ENCODE measurements at regions not wholly inside any gene's neighbourhood (a gene's known extent, or its start where the extent isn't known, plus 50 kb on each side); places are given as distances from the start of the nearest gene placed in this dataset.

GRCh38 chr16:48008011-48008525, 147.7 kb downstream of the ABCC12 start:
- TF ChIP-seq CTCF (IDR thresholded peaks at IDR 0.05; ENCODE audit: low read depth, low read length): no peak
- H3K4me3 ChIP-seq (ENCODE audit: low read depth, low read length): no peak overlapping the region

DNA sequence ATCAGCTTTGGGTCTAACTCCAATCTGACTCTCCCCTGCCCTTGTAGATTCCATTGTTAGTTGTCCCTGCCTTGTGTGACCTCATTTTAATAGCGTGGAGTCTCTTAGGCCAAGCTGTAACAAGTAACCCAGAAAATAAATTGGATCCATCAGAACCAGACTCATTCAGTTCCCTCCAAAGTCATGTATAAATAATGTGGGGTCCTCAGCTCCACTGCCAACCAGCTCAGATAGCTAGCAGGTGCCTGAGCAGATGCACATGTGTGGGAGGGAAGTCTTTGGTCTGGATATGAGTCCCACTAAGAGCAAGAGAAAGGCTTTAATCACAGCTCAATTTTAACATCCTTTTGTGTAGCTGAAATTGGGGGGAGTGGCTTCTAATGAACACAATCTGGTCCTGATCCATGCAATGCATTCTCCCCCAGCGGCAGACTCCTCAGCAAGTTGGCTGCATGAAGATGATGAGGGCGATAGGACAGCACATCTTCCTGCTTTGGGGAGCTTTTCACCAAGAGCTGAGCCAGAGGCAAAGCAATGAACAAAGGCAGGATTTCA, 151.6 kb downstream of the ABCC12 start:
- no peak for TF ChIP-seq CTCF (IDR thresholded peaks at IDR 0.05; ENCODE audit: low read depth, low read length)
- no peak overlapping the region for H3K4me3 ChIP-seq (ENCODE audit: low read depth, low read length)

GRCh38 chr16:48003206-48003907, 152.4 kb downstream of the ABCC12 start:
- no peak overlapping the region for H3K4me3 ChIP-seq (ENCODE audit: low read depth, low read length)
- TF ChIP-seq CTCF (IDR thresholded peaks at IDR 0.05; ENCODE audit: low read depth, low read length): no peak

DNA sequence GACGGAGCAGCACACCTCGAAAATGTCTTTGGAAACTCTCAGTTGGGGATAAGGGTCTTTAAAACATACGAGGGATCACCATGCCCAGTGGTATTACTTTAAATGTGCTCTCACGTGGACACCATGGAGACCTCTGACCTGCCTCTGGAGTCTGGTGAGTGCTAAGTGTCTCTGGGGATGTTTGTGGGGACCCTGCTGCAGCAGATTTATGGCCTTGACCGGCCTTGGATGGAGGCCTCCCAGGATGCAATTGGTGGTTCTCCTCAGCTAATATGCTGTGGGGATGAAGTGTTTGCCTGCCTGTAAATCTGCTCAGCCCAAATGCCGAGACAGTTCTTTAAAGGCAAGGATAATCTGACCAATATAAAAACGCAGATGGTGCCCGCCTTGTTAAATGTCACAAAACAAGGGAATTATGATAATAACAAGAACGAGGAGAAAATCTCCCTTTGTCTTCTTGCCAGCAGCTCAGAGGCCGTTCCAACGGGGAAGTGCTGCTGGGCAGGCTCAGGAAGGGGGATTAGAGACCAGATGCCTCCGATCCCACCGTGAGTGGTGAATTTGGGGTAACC, 154.4 kb downstream of the ABCC12 start:
- TF ChIP-seq CTCF (IDR thresholded peaks at IDR 0.05; ENCODE audit: low read depth, low read length): no peak
- H3K4me3 ChIP-seq (ENCODE audit: low read depth, low read length): no peak overlapping the region

- TF ChIP-seq CTCF (IDR thresholded peaks at IDR 0.05; ENCODE audit: low read depth, low read length): no peak
- H3K4me3 ChIP-seq (ENCODE audit: low read depth, low read length): no peak overlapping the region
Observed at GRCh38 chr16:48000622-48001021, 155.2 kb downstream of the ABCC12 start.

- TF ChIP-seq CTCF (IDR thresholded peaks at IDR 0.05; ENCODE audit: low read depth, low read length): no peak
- no peak overlapping the region for H3K4me3 ChIP-seq (ENCODE audit: low read depth, low read length)
Observed at GRCh38 chr16:47999595-47999994, 156.2 kb downstream of the ABCC12 start.

DNA sequence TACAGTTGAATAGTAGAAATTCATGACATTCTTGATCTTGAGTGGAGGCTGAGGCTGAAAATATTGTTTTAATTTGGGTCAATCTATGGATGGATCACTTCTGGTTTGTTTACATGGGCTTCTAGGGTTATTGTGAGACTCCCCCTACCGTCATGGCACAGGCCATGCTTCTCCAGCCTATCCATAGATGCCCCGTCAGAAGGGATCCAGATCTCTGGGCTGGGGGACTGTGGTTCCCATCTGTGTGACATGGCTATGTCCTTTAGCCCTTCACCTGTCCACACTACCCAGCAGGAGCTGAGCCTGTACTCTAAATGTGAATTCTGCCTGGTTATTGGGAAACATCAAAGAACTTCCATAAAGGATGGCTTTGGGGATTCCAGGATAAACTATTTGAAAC, 160.4 kb downstream of the ABCC12 start:
- no peak for TF ChIP-seq CTCF (IDR thresholded peaks at IDR 0.05; ENCODE audit: low read depth, low read length)

More for the DNA sequence above, 160.4 kb downstream of the ABCC12 start:
- H3K4me3 ChIP-seq (ENCODE audit: low read depth, low read length): no peak overlapping the region
